Small intestine (tissue), 7 donors: ENCODE measurements at regions not wholly inside any gene's neighbourhood (a gene's known extent, or its start where the extent isn't known, plus 50 kb on each side); places are given as distances from the start of the nearest gene placed in this dataset.

ENCODE experiments used
- DNase-seq, 2 donors: peaks; one replicate each; pipeline versions ENCODE4 v3.0.0 to v3.0.0-alpha.2; 2013
- FAIRE-seq: peaks from 2 replicates; lab custom pipeline; 2012; peaks lifted over from hg19 to GRCh38; lab: Jason Lieb, UNC
- H3K27ac ChIP-seq, 3 donors: one replicate each; pipeline ENCODE4 v1.5.1; 2013; ENCODE audit warnings: low read length in 2 of 3, mild to moderate bottlenecking in 2 of 3, control low read depth in 1 of 3, inconsistent platforms in 1 of 3, low read depth in 1 of 3, moderate library complexity in 1 of 3
- H3K27me3 ChIP-seq, 3 donors: one replicate each; pipeline ENCODE4 v1.6.1; 2013; ENCODE audit warnings: low read length in 3 of 3, inconsistent platforms in 1 of 3; ENCODE audit not compliant: control insufficient read depth in 3 of 3, insufficient read depth in 3 of 3
- H3K36me3 ChIP-seq, 3 donors: one replicate each; pipeline ENCODE4 v1.6.1; 2013; ENCODE audit warnings: low read length in 3 of 3, inconsistent platforms in 1 of 3, low read depth in 1 of 3, mild to moderate bottlenecking in 1 of 3, moderate library complexity in 1 of 3; ENCODE audit not compliant: control insufficient read depth in 3 of 3, insufficient read depth in 2 of 3
- H3K4me1 ChIP-seq, 3 donors: one replicate each; pipeline ENCODE4 v1.6.1; 2013; ENCODE audit warnings: low read length in 2 of 3, inconsistent platforms in 1 of 3, low read depth in 1 of 3, mild to moderate bottlenecking in 1 of 3, moderate library complexity in 1 of 3; ENCODE audit not compliant: control insufficient read depth in 3 of 3, insufficient read depth in 2 of 3
- H3K4me3 ChIP-seq, 3 donors: one replicate each; pipeline ENCODE4 v1.5.1; 2013; ENCODE audit warnings: low read length in 3 of 3, control low read depth in 1 of 3, inconsistent platforms in 1 of 3, low read depth in 1 of 3, mild to moderate bottlenecking in 1 of 3, moderate library complexity in 1 of 3
- H3K9me3 ChIP-seq, 2 donors: one replicate each; pipeline ENCODE4 v1.6.1; 2013; ENCODE audit warnings: low read depth in 1 of 2, low read length in 1 of 2; ENCODE audit not compliant: control insufficient read depth in 2 of 2, insufficient read depth in 1 of 2
- WGBS, 3 donors: extraction: QIAGEN DNeasy Blood & Tissue Kit; methylation state at CpG; one replicate each; pipeline ENCODE4 v1.1.7; 2013; 5-methylcytosine and 5-hydroxymethylcytosine counted together
- donor health status: healthy with polysubstance abuse.
- donor health status: control.
- donor health status: control.
- donor health status: Bipolar disorder and iron deficiency.
- donor health status: healthy.

GRCh38 chr6:11659757-11660156, 118.8 kb downstream of the ADTRP start:
- H3K4me1 ChIP-seq, result peaks cover 0 to 5% (median 0%) of the 10 kb centered on the region in 3 donors
- 70 to 87% (median 75%) methylated on average over 2 of the region's 2 CpGs for WGBS, 3 donors
- no peaks in the 10 kb centered on the region for H3K36me3 ChIP-seq
- H3K27ac ChIP-seq, result no peak overlapping the region
- no peak overlapping the region for H3K4me3 ChIP-seq
- no peaks in the 10 kb centered on the region for H3K27me3 ChIP-seq
- DNase-seq (no peak), FAIRE-seq (no peak)
- H3K9me3 ChIP-seq, result no peaks in the 10 kb centered on the region

- 79 to 92% (median 79%) methylated on average over 1 of the region's 1 CpG for WGBS, 3 donors
- Histone ChIP-seq H3K9me3 (no peaks in the 10 kb centered on the region), H3K36me3 (no peaks in the 10 kb centered on the region), H3K4me1 (no peaks in the 10 kb centered on the region), H3K27ac (no peak overlapping the region), H3K27me3 (no peaks in the 10 kb centered on the region), H3K4me3 (no peak overlapping the region)
- DNase-seq (no peak), FAIRE-seq (no peak)
Observed at GRCh38 chr6:11662323-11662722, 116.3 kb downstream of the ADTRP start.

- DNase-seq, result no peak
- FAIRE-seq, result no peak
- H3K36me3 ChIP-seq, result no peaks in the 10 kb centered on the region
- WGBS, 3 donors, result 89 to 96% (median 90%) methylated on average over 2 of the region's 2 CpGs
- H3K27ac ChIP-seq, result no peak overlapping the region
- H3K27me3 ChIP-seq, result no peaks in the 10 kb centered on the region
- H3K4me3 ChIP-seq, result no peak overlapping the region
- H3K4me1 ChIP-seq, result no peaks in the 10 kb centered on the region
- H3K9me3 ChIP-seq, result peaks cover 0 to 3% of the 10 kb centered on the region in 2 donors
Observed at GRCh38 chr6:11663519-11663918, 115.1 kb downstream of the ADTRP start.
